GM18873 (cell line): ENCODE measurements at regions not wholly inside any gene's neighbourhood (a gene's known extent, or its start where the extent isn't known, plus 50 kb on each side); places are given as distances from the start of the nearest gene placed in this dataset.

Experiments used
- ATAC-seq: cut with Tn5 transposase; IDR thresholded peaks from one replicate; pipeline ENCODE4 v1.9.1; 2021; ENCODE audit warnings: mild to moderate bottlenecking, moderate library complexity, moderate number of reproducible peaks; ENCODE audit not compliant: unreplicated experiment, low FRiP score

GRCh38 chr6:127030836-127031235, 87.6 kb upstream of the RSPO3 start:
- no peak for ATAC-seq

GRCh38 chr6:127031511-127031910, 87.0 kb upstream of the RSPO3 start:
- no peak for ATAC-seq

- no peak for ATAC-seq
Measured at GRCh38 chr6:127032971-127033370, 85.5 kb upstream of the RSPO3 start.

- no peak for ATAC-seq
Measured at GRCh38 chr6:127051571-127052260, 66.8 kb upstream of the RSPO3 start.

GRCh38 chr6:127053032-127053874, 65.2 kb upstream of the RSPO3 start:
- no peak for ATAC-seq

- no peak for ATAC-seq
Measured at GRCh38 chr6:127053875-127054235, 64.6 kb upstream of the RSPO3 start.

GRCh38 chr6:127058027-127058426, 60.4 kb upstream of the RSPO3 start:
- no peak for ATAC-seq

- ATAC-seq: no peak
Measured at GRCh38 chr6:127058936-127059335, 59.5 kb upstream of the RSPO3 start.
